GM19043 (cell line): ENCODE measurements at regions not wholly inside any gene's neighbourhood (a gene's known extent, or its start where the extent isn't known, plus 50 kb on each side); places are given as distances from the start of the nearest gene placed in this dataset.

Source experiments
- ATAC-seq: cut with Tn5 transposase; IDR thresholded peaks from one replicate; pipeline ENCODE4 v1.9.1; 2021; ENCODE audit warnings: low read depth; ENCODE audit not compliant: unreplicated experiment

DNA sequence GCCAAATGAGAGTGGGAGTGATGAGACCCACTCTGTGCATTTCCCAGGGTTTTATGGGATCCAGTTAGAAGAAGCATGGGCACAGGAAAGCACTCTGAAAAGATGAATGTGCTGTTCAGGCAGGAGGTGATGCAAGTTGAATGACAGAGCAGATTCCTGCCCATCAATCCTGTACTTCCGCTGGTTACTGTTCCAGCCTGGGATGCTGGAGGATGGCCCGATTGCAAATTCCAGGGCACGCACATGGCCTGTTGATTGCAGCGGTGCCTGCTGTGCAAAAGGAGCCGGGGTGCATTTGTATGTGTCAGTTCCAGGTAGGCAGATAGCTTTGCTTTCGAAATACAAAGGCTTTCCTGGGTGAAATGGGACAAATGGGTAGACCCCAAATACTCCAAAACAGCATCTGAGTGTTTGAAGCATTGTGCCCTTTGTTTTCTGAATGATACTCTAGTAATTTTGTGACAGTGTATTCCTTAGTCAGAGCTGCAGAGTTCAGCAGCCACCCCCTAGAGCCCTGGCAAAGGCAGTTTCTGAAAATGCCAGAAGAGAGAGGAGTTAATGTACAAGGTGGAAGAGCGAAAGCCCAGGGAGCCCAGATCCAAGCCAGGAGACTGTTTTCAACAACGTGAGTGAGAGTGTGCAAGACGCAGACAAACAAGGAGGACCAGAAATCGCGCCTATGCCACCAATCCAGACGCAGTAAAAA is 454.2 kb upstream of the CLINT1 start:
- no peak for ATAC-seq

DNA sequence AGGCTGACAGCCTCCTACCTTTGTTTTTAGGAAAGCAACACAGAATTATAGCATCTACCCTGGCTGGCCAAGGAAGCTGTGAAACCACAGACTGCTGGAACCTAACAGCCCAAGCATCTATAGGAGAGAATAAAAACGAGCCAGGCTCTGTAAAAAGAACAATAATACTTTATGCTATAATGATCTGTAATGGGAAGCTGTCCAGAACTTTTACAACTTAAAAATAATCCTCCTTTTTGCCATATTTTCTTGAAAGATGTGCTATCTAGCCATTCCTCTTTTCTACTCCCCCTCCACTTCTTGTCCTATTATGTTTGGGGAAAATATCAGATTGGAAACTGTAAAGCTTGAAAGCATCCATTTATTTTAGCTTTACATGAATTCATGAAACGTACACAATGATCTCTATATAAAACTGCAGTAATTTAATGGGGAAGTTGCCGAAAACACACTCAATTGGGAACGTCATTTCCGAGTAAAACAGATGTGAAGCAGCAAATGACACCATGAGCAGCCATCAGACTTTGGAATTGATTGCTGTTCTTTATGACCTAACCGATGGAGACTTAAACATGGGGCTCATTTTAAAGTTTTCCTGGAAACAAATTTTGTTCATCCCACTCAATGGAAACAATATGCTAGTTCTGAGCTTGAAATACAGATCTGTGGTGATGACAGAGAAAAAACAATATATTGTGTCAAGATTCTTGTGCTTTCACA is 450.3 kb upstream of the CLINT1 start:
- no peak for ATAC-seq

DNA sequence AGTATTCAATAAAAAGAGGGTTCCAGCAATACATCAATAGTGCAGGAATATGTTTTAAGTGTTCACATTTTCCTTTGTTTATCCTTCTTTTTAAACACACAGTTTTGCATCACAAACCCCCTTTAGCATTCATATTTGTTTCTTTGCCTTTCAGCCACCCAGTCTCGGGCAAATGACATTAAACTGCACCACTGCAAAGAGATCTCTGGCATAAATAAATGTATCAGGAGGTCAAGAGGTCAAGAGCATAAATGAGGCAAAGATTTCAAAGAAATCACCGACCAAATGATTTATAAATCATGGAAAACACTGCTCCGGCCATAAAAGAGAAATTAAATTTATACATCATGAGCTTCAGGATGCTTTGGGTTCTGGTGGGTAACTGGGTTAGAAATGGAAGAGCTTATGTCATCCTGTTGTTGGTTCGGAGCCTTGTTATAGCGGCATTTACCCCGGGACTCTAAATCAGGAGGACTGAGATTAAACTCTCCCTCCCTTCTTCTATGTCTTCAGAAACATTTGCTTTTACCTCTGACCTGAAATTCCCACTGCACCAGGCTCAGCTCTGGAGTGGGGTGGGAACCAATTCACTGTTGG is 449.6 kb upstream of the CLINT1 start:
- ATAC-seq: no peak

DNA sequence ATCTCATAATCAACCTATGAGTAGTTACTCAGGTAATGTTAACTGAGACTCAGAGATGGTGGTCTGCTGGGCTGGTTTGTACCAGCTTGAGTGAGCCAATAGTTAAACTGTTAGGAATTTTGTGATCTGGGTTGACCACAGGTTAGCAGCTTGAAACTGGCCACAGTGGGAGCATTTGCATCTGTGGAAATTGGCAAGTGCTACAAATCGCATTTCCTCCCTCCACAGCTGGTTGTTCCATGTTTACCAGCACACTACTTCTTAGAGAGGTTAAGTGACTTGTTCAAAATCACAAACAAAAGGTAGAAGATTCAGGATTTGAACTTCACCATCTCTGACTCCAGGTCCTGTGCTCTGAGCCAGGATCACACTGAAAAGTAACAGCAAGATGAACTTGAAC is 446.9 kb upstream of the CLINT1 start:
- no peak for ATAC-seq

DNA sequence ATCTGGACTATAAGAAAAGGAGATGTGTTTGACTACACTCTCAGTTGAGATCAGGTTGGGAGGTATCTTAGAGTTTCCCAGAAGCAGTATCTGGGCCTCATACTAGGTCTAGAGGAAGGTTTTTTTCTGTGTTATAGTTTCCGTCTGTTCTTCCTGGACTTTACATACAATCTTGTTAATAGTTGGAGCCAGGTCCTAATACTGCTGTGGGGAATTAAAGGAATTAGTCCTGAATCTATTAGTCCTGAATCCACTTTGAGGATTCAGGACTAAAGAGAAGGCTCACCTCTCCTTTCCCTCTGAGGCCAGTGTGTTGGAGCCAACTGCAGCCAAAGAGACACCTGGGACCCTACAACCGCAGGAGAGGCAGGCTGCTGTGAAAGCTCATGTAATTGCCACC is 445.7 kb upstream of the CLINT1 start:
- no peak for ATAC-seq

DNA sequence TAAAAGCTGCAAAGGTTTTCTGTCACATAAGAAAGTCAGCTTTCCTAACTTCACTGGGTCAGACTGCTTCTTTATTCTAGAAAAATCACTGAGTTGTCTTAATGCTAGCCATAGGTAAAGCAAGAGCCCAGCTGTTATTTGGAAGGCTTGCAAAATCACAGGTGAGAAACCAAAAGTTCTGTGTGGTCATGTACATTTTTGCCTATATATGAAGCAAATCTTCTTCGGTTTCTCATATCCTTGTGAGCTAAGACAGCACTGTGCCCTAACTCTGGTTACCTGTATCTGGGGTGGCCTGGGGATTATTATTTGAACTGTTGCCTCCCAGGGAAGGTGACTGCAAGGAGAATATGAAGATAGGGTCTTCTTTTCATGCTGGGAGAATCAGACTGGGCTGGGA is 444.9 kb upstream of the CLINT1 start:
- no peak for ATAC-seq

DNA sequence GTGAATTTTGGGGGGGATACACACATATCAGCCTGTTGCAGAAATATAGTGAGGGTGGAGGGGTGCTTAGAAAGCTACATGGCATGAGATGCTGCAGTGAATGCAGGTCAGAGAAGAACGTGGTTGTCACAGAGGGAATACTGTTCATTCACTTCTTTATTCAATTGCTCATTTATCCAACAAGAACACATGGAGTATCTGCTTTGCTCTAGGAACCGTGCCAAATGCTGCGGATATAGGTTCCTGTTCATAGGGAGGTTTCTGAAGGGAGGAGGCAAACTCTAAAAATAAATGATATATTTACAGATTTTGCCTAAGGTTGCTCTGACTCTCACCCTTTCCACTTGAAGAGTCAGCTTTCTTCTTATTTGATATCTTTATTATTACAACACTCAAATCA is 444.3 kb upstream of the CLINT1 start:
- ATAC-seq: no peak

DNA sequence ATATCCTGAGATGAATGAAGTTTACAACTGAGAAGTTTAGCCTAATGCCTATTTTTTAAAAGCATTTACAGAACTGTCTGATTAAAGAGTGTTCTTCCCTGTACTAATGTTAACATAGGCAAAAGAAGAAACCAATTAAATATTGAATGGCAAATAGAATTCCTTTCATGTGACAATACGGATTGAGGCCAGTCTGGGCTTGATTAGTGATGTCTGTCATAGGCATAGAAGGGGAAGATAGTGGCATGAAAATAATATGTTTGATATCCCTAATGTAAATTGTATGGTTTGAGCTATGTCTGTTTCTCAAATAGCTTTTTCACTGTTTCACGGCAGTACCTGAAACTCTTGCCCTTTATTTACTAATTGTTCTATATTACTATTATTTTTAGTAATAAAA is 443.1 kb upstream of the CLINT1 start:
- no peak for ATAC-seq

DNA sequence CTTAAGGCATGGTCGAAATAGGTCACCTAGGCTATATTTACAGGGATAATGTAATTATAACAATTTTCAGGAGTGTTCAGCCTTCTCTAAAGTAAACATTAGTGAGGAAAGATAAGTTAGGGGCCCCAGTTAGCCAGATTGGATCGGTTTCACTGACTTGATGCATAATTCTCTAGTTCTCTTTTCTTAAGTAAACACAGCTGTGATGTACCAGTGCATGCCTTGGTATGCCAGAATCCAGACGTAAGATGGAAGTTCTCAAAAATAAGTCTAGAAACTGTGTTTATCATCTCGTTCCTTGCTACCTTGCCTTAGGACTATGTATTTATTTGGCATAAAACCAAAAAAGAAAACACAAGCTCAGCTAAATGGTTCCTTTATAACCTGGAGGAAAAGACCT is 442.2 kb upstream of the CLINT1 start:
- ATAC-seq: no peak

DNA sequence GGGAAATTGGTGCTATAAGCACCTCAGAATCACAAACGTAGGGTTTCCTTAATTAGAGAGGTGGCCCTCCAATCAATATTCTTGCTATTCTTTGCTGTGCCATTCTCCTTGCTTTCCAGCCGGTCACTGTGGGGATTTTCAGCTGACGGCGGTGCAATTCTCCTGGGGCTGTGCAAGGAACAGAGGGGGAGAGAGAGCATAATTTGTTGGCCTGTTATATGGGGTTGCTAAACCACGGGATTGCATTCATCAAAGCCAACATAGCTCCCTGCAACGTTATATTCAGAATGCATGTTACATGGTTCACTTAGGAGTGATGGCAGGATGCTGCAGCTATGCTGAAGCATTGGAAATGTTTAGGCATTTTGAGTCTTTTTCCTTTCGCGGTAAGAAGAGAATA is 441.3 kb upstream of the CLINT1 start:
- no peak for ATAC-seq

DNA sequence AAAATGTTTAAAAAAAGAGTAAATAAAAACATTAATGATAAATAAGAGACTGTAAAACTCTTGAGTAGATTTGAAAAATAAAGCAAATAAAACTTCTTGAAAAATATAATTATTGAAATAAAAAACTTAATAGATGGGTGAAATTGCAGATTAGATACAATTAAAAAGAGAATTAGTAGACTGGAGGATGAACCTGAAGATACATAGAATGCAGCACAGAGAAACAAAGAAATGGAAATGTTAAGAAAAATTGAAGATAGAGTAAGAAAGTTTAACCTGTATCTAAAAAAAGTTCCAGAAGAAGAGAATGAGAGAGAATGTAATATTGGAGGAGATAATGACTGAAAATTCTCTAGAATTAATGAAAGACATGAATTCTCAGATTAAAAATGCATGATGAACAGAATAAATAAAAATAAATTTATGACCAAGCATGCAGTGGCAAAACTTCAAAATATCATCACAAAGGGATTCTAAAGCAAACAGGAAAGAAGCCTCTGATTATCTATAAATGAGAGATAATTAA is 438.1 kb upstream of the CLINT1 start:
- ATAC-seq: no peak

DNA sequence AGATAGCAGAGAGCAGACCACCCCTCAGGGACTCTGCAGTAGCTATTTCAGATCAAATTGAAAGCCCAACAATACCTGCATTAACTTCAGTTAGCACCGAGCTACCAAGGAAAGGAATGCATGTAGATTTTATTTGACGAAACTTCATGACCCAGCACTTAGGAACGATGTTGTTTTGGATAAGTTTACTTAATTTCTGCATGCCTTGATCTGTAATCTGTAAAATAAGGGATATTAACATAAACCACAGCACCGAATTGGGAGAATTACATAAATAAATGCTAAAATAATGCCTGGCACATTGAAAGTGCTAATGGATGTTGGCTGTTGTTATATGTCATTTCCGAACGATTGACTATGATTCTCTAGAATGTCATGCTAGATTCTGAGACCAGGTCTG is 435.8 kb upstream of the CLINT1 start:
- ATAC-seq: no peak

DNA sequence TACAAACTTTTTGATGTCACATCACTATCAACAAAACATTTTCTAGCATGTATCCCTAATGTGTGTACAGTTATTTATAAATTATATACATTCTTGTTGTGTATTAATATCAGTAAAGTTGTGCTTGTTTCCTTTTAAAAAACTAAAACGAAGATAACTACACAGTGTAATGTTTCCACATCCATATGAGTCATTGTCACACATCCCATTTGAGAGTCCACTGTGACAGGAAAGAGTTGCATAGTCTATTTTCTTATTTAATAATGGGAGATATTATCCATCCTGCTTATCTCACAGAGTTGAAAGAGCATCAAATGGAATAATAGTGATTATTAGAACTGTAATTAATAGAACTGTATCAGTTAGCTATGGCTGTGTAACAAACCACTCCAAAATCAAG is 434.0 kb upstream of the CLINT1 start:
- no peak for ATAC-seq

DNA sequence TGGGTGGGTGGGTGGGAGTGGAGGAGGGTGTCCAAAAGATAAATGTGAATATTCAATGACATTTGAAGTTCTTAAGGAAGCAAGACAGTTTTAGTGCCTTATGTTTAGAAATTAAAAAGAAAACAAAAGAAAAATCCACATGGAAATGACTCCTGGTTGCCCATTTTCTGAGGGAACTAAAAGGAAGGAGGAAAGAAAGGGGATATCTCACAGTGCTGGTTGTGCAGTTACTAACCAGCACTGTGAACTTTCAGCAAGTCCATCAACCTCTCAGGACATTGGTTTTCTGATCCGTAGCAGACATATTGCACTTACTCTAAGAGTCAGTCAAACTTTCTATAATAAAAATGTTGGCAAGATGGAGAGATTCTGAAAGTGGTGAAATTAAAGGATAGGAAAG is 431.0 kb upstream of the CLINT1 start:
- ATAC-seq: no peak

DNA sequence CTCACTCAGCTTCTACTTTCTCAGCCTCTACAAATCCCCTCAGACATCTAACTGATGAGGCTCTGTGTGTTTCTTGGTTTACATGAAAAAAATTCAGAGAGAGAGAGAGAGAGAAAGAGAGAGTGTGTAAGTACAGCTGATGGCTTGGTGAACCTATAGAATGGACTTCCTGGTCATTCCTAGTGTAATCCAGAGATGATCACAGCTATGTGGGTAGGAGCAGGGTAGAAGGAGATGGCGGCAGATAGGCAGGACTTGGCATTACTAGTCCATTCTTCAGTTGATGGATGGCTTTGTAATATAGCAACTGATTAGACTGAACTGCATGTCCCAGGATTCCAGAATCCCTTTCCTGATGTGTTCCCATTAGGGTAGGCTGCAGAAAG is 429.3 kb upstream of the CLINT1 start:
- ATAC-seq: no peak

DNA sequence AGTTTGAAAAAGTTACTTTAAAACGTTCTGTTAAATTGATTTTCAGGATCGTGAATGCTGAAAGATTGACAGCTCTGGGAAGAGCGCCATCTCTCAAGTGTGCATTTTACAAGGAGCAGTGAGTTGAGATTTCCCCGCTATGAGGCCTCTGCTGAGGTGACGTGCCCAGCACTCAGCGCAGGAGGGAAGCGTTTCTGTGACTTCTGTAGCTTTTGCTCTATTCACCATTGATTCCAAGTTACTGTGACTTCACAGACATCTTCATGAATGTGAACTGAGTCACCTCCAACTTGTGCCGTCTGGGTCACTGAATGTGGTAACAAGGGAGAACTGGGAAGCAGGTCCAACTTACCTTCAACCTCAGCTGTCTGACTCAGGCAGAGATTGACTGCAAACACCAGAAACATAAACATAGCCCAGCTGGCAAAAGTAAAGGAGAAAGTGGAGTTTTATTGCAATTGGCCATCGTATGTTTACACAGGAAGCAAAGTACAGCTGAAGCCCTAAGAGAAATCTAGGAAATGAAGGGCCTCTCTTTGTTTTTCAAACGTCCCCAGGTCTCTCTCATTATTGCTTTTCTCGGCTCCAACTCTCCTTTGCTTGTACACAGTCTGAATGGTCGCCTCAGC is 428.8 kb upstream of the CLINT1 start:
- no peak for ATAC-seq

DNA sequence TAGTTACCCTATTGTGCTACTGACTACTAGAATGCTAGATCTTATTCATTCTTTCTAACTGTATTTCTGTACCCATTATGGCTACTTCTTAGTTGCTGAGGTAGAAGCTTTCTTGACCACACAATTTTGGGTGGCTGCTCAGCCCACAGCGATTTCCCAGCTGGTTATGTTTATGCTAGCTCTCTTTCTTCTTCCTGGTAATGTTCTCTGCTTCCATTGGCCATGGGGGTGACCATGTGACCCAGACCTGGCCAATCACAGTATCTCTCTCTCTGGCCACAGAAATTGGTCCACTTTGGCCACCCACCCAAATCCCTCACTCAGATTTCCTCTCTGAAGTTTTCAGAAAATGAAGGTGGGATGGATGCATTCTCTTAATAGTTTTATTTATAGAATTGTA is 427.9 kb upstream of the CLINT1 start:
- no peak for ATAC-seq

DNA sequence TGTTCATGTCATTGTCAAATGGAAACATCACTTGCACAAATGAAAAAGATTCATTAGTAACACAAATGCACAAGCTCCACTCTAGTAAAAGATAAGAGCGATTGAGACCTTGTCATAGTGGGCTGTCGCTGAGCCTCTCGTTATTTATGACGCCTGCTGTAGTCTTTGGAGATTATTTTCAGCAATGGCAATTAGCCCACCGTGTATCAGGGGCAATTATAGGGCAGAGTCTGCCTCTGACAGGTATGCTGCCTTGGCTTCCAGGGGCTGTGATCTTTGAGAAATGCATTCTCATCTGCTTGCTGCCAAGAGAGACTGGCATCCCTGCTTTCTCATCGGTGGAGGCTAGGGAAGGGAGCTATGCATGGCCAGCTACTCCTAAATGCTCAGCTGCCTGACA is 426.8 kb upstream of the CLINT1 start:
- no peak for ATAC-seq

DNA sequence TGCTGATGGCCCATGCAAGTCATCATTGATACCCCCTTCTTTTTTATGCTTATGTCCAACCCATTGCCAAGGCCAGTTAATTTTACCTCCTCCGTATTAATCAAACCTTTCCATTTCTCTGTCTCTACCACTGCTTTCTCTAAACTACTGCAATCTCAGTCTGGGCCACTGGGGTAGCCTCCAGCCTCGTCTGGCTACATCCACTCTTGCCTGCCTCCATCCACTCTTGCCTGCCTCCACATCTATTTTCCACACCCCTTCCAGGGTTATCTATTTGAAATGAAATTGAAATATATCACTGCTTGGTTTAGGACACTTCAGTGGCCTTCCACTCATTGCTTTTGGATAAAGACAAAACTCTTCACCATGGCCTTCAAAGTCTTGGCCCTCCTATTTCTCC is 425.3 kb upstream of the CLINT1 start:
- no peak for ATAC-seq

DNA sequence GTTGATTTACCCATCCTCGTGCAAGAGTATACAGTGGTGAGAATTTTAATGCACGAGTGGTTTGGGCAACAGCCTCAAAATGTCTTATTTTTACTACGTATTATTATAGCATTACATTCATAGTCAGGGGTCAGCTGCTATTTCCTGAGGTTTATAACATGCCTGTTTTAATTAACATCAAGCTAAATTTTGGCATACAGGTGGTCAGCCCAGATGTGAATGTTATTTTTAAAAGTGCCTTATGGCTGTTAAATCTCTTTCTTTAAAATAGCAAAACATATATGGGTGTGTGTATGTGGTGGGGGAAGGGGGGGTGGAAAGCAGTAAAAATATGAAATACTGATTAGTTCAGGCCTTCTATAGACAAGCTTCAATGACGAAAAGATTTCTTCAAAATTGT is 424.5 kb upstream of the CLINT1 start:
- no peak for ATAC-seq

DNA sequence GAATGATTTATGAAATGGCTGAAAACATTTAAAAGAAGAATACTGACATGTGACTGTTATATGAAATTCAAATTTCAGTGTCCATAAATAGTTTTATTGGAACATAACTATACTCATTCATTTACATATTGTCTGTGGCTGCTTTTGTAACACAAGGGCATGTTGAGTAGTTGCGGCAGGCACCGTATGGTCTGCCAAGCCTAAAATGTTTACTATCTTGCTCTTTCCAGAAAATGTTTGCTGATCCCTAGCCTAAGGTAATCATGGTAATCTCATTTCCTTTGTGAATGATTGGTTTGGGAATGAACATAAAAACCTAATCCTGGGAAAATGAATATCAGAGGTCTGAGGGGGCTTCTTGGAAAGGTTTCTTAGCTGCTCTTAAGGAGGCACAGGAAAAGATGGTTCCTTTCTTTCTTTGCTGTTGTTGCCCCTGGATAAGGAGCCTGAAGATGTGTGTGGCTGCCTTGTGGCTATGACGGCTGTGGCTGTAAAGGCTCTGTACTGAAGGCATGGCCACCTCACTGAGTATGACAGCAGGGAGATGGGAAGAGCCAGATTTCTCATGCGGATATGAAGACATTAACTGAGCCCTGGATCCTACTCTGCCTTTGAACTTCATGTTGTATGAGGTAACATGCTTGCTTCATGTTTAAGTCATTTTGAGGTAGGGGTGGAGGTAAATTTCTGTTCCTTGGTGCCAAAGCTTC is 419.4 kb upstream of the CLINT1 start:
- ATAC-seq: no peak
